ENCODE measurements at regions not wholly inside any gene's neighbourhood (a gene's known extent, or its start where the extent isn't known, plus 50 kb on each side); places are given as distances from the start of the nearest gene placed in this dataset.

- ATAC-seq (ENCODE audit: insufficient number of reproducible peaks, low FRiP score, low read depth), result no peak
- no peak overlapping the region for H3K27ac ChIP-seq
Observed at GRCh38 chrX:109859651-109860050, 126.6 kb upstream of the ACSL4 start.

DNA sequence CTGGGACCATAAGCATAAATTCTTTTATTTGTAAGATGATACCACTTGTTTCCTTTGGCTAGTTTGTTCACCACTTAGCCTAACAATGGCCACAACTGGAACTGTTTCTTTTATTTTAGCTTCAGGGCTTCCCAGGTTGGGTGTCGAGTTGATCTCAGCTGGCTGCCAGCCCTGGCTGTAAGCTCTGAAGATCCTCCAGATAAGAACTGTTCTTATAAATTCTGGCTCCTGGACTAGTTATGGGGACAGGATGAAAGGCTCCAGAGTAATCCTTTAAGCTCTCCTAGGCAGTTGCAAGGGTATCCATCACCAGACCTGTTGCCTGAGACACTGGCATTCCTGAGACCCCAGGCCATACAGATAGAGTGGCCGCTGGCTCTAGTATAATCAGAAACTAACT lies 129.4 kb upstream of the ACSL4 start:
- ATAC-seq (ENCODE audit: insufficient number of reproducible peaks, low FRiP score, low read depth), result no peak
- Histone ChIP-seq H3K27ac (no peak overlapping the region), H3K27me3 (replicated peaks; ENCODE audit: insufficient read depth) (no peaks in the 10 kb centered on the region), H3K9me3 (no peaks in the 10 kb centered on the region), H3K4me3 (no peak overlapping the region), H3K4me1 (ENCODE audit: control insufficient read depth in 1 of 2, low read depth in 2 of 2) (peaks cover 0 to 2% of the 10 kb centered on the region in 2 donors), H3K36me3 (no peaks in the 10 kb centered on the region)
- no peak for DNase-seq (ENCODE audit: low spot score)
- TF ChIP-seq CTCF (IDR thresholded peaks at IDR 0.05), result no peak

More at GRCh38 chrX:109859651-109860050, 126.6 kb upstream of the ACSL4 start:
- no peak for TF ChIP-seq CTCF (IDR thresholded peaks at IDR 0.05)
- no peaks in the 10 kb centered on the region for H3K36me3 ChIP-seq
- no peak for DNase-seq (ENCODE audit: low spot score)
- H3K4me3 ChIP-seq, result no peak overlapping the region
- no peaks in the 10 kb centered on the region for H3K27me3 ChIP-seq (replicated peaks; ENCODE audit: insufficient read depth)
- H3K9me3 ChIP-seq, result no peaks in the 10 kb centered on the region
- H3K4me1 ChIP-seq (ENCODE audit: control insufficient read depth in 1 of 2, low read depth in 2 of 2), result peaks cover 0 to 5% of the 10 kb centered on the region in 2 donors

DNA sequence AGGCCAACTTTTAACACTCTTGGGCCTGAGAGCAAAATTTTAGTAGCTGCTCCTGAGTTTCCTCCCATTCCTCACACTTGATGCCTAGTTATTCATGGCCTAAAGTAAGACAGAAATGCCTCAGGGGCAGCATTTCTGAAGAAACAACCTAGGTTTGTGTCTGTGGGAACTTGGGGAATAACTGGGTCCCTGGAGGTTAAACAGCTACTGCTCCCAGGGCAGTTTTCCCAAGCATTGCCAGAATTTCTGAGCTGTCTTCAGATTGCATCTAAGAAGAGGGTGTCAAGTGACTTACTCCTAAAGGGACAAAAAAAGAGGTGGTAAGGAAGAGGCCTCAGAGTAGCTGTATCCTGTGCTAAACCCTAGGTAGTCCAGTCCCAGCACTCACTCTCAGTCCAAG lies 130.8 kb upstream of the ACSL4 start:
- Histone ChIP-seq H3K9me3 (no peaks in the 10 kb centered on the region), H3K36me3 (no peaks in the 10 kb centered on the region), H3K4me3 (no peak overlapping the region), H3K27ac (no peak overlapping the region), H3K4me1 (ENCODE audit: control insufficient read depth in 1 of 2, low read depth in 2 of 2) (no peaks in the 10 kb centered on the region), H3K27me3 (replicated peaks; ENCODE audit: insufficient read depth) (no peaks in the 10 kb centered on the region)
- ATAC-seq (ENCODE audit: insufficient number of reproducible peaks, low FRiP score, low read depth) (no peak), DNase-seq (ENCODE audit: low spot score) (no peak)
- TF ChIP-seq CTCF (IDR thresholded peaks at IDR 0.05), result no peak

DNA sequence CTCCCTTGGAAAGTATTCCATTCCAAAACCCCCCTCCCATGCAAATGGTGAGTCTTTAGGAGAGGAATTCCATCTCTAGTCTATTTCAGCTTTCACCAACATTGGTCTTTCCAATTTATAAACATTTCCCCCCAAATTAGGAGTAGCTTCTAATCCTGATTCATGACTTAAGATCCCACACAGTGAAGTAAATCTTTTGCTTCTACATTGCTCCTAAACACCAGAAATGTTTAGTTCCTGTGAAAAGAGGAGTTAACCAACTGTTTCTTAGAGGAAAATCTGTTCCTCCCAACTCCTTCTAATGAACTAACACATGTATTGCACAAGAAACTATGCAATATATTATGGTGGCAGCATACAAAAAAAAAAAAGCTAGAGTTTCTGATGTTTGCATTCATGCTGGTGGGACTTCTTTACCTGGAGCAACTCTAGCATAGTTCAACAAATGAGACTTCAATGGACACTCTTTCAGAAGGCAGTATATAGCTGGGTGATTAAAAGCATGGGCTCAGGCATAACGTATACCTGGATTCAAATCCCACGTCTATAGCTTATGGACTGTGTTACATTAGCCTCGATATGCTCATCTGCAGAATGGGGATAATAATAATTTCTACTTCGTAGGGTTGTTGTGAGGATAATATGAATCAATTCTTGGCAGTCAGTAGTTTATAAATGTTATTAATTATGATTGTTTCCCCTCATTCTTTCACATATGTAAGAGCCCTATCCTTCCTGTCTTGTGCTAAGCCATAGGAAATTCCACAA lies 131.6 kb upstream of the TMEM164 start:
- no peak for TF ChIP-seq CTCF (IDR thresholded peaks at IDR 0.05)
- H3K9me3 ChIP-seq, result no peaks in the 10 kb centered on the region
- ATAC-seq (ENCODE audit: insufficient number of reproducible peaks, low FRiP score, low read depth), result no peak
- no peak for DNase-seq (ENCODE audit: low spot score)
- H3K27me3 ChIP-seq (replicated peaks; ENCODE audit: insufficient read depth), result no peaks in the 10 kb centered on the region
- H3K36me3 ChIP-seq, result no peaks in the 10 kb centered on the region
- no peaks in the 10 kb centered on the region for H3K4me1 ChIP-seq (ENCODE audit: control insufficient read depth in 1 of 2, low read depth in 2 of 2)
- no peak overlapping the region for H3K27ac ChIP-seq
- H3K4me3 ChIP-seq, result no peak overlapping the region

DNA sequence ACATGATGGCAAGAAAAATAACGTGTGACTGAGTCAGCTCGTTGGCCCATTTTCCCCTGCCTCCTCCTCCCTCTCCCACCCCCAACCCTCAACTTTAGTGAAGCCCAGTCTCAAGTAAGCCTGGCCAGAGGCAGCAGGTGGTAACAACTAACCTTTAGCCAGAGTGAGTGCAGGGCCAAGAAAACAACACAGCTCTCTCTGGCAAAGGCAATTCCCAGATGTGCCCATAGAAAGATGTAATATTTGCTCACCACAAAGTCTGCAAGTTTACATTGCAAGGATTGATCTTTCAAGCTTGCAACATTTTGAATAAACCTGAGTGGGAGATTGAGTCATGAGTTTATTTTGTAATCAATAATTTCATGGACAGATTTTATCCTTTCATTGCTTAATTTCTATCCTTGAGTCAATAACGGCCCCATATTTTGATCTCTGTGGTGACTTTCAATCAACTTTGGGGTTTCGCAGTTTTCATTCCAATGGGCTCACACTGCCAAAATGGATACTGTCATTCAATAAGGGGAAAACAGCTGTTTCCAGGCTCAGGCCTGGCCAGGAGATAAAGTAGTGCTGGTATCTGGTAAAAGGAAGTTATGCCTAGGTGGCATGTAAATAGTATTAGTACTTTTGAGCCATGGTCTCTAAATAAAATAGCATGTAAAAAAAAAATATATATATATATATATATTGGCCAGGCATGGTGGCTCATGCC lies 130.7 kb upstream of the TMEM164 start:
- H3K4me1 ChIP-seq (ENCODE audit: control insufficient read depth in 1 of 2, low read depth in 2 of 2), result no peaks in the 10 kb centered on the region
- no peak for TF ChIP-seq CTCF (IDR thresholded peaks at IDR 0.05)
- H3K36me3 ChIP-seq, result no peaks in the 10 kb centered on the region
- DNase-seq (ENCODE audit: low spot score) (no peak), ATAC-seq (ENCODE audit: insufficient number of reproducible peaks, low FRiP score, low read depth) (no peak)
- H3K9me3 ChIP-seq, result no peaks in the 10 kb centered on the region
- no peak overlapping the region for H3K27ac ChIP-seq
- H3K4me3 ChIP-seq, result no peak overlapping the region
- no peaks in the 10 kb centered on the region for H3K27me3 ChIP-seq (replicated peaks; ENCODE audit: insufficient read depth)

All from thoracic aorta (tissue), 2 donors.